ENCODE measurements at regions not wholly inside any gene's neighbourhood (a gene's known extent, or its start where the extent isn't known, plus 50 kb on each side); places are given as distances from the start of the nearest gene placed in this dataset.

GRCh38 chr4:114184901-114185300 lies 205.5 kb upstream of the ARSJ start:
- TF ChIP-seq POLR2A (IDR thresholded peaks at IDR 0.05): no peak
- TF ChIP-seq CTCF (IDR thresholded peaks at IDR 0.05): no peak
